PC-3 (cell line): ENCODE measurements at regions not wholly inside any gene's neighbourhood (a gene's known extent, or its start where the extent isn't known, plus 50 kb on each side); places are given as distances from the start of the nearest gene placed in this dataset.

Experiments
- CTCF ChIP-seq: fragments of 300-600 bp; sonication (generic); conservative IDR thresholded peaks from 2 replicates; pipeline ENCODE4 v1.5.1; 2017; ENCODE audit warnings: antibody characterized with exemption, low read depth, mild to moderate bottlenecking, low read length
- EZH2 ChIP-seq: fragments of 300-600 bp; sonication (generic); IDR thresholded peaks from one replicate; pipeline ENCODE4 v1.6.1; 2017; ENCODE audit warnings: antibody characterized with exemption, mild to moderate bottlenecking, low read length; ENCODE audit not compliant: unreplicated experiment

- TF ChIP-seq CTCF (no peak), EZH2 (no peak)
These were observed 197.6 kb downstream of the NDUFA10 start for GRCh38 chr2:239827523-239827890.
